ENCODE measurements at regions not wholly inside any gene's neighbourhood (a gene's known extent, or its start where the extent isn't known, plus 50 kb on each side); places are given as distances from the start of the nearest gene placed in this dataset.

- no peak for TF ChIP-seq CTCF (IDR thresholded peaks at IDR 0.05)
- TF ChIP-seq POLR2A (IDR thresholded peaks at IDR 0.05), result no peak
These were observed 97.9 kb downstream of the SPATA19 start for GRCh38 chr11:133747409-133747808.

Measured in right lobe of liver (tissue), 4 donors.